B cell (primary cell): ENCODE measurements at regions not wholly inside any gene's neighbourhood (a gene's known extent, or its start where the extent isn't known, plus 50 kb on each side); places are given as distances from the start of the nearest gene placed in this dataset.

Source experiments
- ATAC-seq: fragments of 200-7000 bp; cut with Tn5 transposase; one replicate; pipeline ENCODE4 v1.10.0; 2021; ENCODE audit warnings: low read depth, mild to moderate bottlenecking, moderate number of reproducible peaks, moderate library complexity
- CTCF ChIA-PET: fragments of 350-600 bp; sonication (Branson Sonifier 250); formaldehyde crosslinking; loops from one replicate; lab custom pipeline; 2021; ENCODE audit warnings: antibody characterized with exemption, inconsistent platforms; lab: Charles Lee
- POLR2A ChIA-PET: fragments of 350-600 bp; sonication (Branson Sonifier 250); formaldehyde crosslinking; loops from one replicate; lab custom pipeline; 2021; ENCODE audit warnings: antibody characterized with exemption; lab: Charles Lee
- DNase-seq: peaks from one replicate; pipeline ENCODE4 v3.0.0; 2013
- H2AFZ ChIP-seq: 2 replicates; pipeline ENCODE4 v1.6.1; 2012; ENCODE audit warnings: mild to moderate bottlenecking, low read depth, low read length; ENCODE audit not compliant: insufficient read depth, poor library complexity, severe bottlenecking
- H3K27ac ChIP-seq, 2 donors: 1 replicate in 1 of 2; 2 replicates in 1 of 2; pipeline ENCODE4 v1.5.1; 2012 to 2013; ENCODE audit warnings: low read length in 2 of 2, mild to moderate bottlenecking in 2 of 2, moderate library complexity in 1 of 2
- H3K27me3 ChIP-seq, 4 experiments: fragments of 200-600 bp in 1 of 4; sonication (generic) in 1 of 4; replicated peaks in 1 of 4; 1 replicate in 2 of 4; 2 replicates in 2 of 4; pipeline versions ENCODE4 v1.6.1 to v1.7.0; 2013 to 2016; ENCODE audit warnings: low read length in 3 of 4, mild to moderate bottlenecking in 2 of 4, mixed read lengths in 1 of 4, moderate library complexity in 1 of 4; ENCODE audit not compliant: insufficient read depth in 4 of 4, control insufficient read depth in 3 of 4; ENCODE audit errors: control extremely low read depth in 1 of 4
- H3K36me3 ChIP-seq, 2 experiments: replicated peaks in 1 of 2; 1 replicate in 1 of 2; 2 replicates in 1 of 2; pipeline versions ENCODE4 v1.6.1 to v1.7.1; 2013; ENCODE audit warnings: low read length in 1 of 2; ENCODE audit not compliant: insufficient read depth in 2 of 2, control insufficient read depth in 1 of 2; ENCODE audit errors: control extremely low read depth in 1 of 2, extremely low read depth in 1 of 2
- H3K4me1 ChIP-seq, 2 donors: fragments of 200-600 bp in 1 of 2; sonication (generic) in 1 of 2; 1 replicate in 1 of 2; 2 replicates in 1 of 2; pipeline versions ENCODE4 v1.5.1 to v1.6.1; 2013 to 2017; ENCODE audit warnings: low read length in 2 of 2; ENCODE audit not compliant: control insufficient read depth in 2 of 2, insufficient read depth in 2 of 2
- H3K4me2 ChIP-seq: replicated peaks from 2 replicates; pipeline ENCODE3; 2012; ENCODE audit warnings: mild to moderate bottlenecking, low read depth, low read length; ENCODE audit not compliant: poor library complexity, severe bottlenecking
- H3K4me3 ChIP-seq, 5 experiments: fragments of 200-600 bp in 1 of 5; sonication (generic) in 1 of 5; 1 replicate in 3 of 5; 2 replicates in 2 of 5; pipeline versions ENCODE4 v1.5.1 to v1.7.0; 2011 to 2016; ENCODE audit warnings: low read length in 4 of 5, mild to moderate bottlenecking in 4 of 5, low read depth in 2 of 5, control low read depth in 1 of 5, moderate library complexity in 1 of 5; ENCODE audit not compliant: insufficient read depth in 1 of 5; ENCODE audit errors: control extremely low read depth in 1 of 5, extremely low read depth in 1 of 5
- H3K79me2 ChIP-seq: fragments of 200-600 bp; sonication (generic); one replicate; pipeline ENCODE4 v1.6.0; 2016; ENCODE audit warnings: low read length; ENCODE audit not compliant: control insufficient read depth, insufficient read depth
- H3K9ac ChIP-seq: fragments of 200-600 bp; sonication (generic); 2 replicates; pipeline ENCODE4 v1.6.1; 2017; ENCODE audit warnings: mild to moderate bottlenecking, low read length, moderate library complexity
- H3K9me3 ChIP-seq, 3 donors: one replicate each; pipeline versions ENCODE4 v1.6.1 to v1.7.1; 2013; ENCODE audit warnings: low read length in 2 of 3; ENCODE audit not compliant: control insufficient read depth in 2 of 3, insufficient read depth in 1 of 3; ENCODE audit errors: control extremely low read depth in 1 of 3
- H4K20me1 ChIP-seq: 2 replicates; pipeline ENCODE4 v1.6.0; 2012; ENCODE audit warnings: mild to moderate bottlenecking, low read length; ENCODE audit not compliant: insufficient read depth, control insufficient read depth, poor library complexity, severe bottlenecking
- H3K27ac Mint-ChIP-seq: one replicate; pipeline ENCODE4 v1.8.0; 2021; ENCODE audit warnings: mixed read lengths
- H3K27me3 Mint-ChIP-seq: one replicate; pipeline ENCODE4 v1.8.0; 2021; ENCODE audit warnings: mixed read lengths
- H3K4me1 Mint-ChIP-seq: one replicate; pipeline ENCODE4 v1.8.0; 2021; ENCODE audit warnings: mixed read lengths
- H3K4me3 Mint-ChIP-seq: one replicate; pipeline ENCODE4 v1.8.0; 2021; ENCODE audit warnings: mixed read lengths
- H3K9me3 Mint-ChIP-seq: one replicate; pipeline ENCODE4 v1.8.0; 2022; ENCODE audit warnings: mixed read lengths; ENCODE audit not compliant: insufficient read depth
- EZH2 ChIP-seq: IDR thresholded peaks from 2 replicates; pipeline ENCODE4 v1.6.1; 2012; ENCODE audit warnings: borderline replicate concordance, low read depth, mild to moderate bottlenecking, moderate library complexity, low read length; ENCODE audit not compliant: insufficient read depth, poor library complexity, severe bottlenecking
- WGBS: methylation state at CpG from one replicate; pipeline ENCODE4 v1.1.5; 2013; ENCODE audit warnings: missing lambda C conversion rate; ENCODE audit not compliant: insufficient coverage; 5-methylcytosine and 5-hydroxymethylcytosine counted together
- intact Hi-C: fragments of 100-400 bp; cut with micrococcal nuclease; formaldehyde crosslinking; loops from one replicate; pipeline ENCODE4 v1.10.0; 2022
- TF ChIP-seq, protein P1 (sequence below): fragments of 200-600 bp; IDR thresholded peaks from one replicate; pipeline ENCODE4 v1.8.0; 2022; ENCODE audit warnings: antibody characterized with exemption, mild to moderate bottlenecking

DNA sequence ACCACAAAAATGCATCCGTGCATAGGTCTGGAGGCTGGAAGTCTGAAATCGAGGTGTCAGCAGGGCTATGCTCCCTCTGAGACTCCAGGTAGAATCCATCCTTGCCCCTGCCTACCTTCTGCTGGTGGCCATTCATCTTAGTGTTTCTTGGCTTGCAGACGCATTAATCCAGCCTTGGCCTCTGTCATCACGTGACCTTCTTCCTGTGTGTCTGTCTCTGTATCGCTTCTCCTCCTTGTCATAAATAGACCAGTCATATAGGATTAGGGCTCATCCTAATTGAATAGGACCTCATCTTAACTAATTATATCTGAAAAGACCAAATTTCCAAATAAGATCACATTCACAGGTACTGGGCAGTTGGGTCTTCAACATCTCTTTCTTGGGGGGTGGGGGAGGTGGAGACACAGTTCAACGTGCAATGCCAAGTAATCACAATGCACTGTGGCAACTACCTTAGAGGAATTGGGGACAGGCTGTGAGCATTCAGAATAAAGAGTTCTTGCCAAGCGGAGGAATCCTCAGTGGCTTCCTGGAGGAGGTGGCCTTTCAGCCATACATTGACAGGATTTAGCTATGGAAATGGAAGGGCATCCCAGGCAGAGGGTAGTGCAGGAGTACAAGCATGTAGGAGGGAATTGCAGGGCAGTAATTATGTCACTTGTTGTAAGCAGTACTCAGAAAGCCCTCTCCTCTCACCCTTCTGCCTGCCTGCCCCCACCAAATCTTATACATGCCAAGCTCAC, 96.2 kb upstream of the SYT13 start:
- DNase-seq (no peak), ATAC-seq (no peak)
- no peaks in the 10 kb centered on the region for H4K20me1 ChIP-seq
- peaks cover 0 to 21% (median 2%) of the 10 kb centered on the region in 4 experiments for H3K27me3 ChIP-seq
- no peaks in the 10 kb centered on the region for H3K79me2 ChIP-seq
- H3K27ac ChIP-seq: no peak overlapping the region
- intact Hi-C loops: no loop called here
- POLR2A ChIA-PET: no interaction called here
- no peak overlapping the region for H3K4me2 ChIP-seq
- H3K27me3 Mint-ChIP-seq: peaks cover 40% of the 10 kb centered on the region
- H2AFZ ChIP-seq: no peak overlapping the region
- no peaks in the 10 kb centered on the region for H3K9me3 ChIP-seq
- no peak overlapping the region for H3K4me3 ChIP-seq
- H3K4me1 Mint-ChIP-seq: no peaks in the 10 kb centered on the region
- H3K36me3 ChIP-seq: no peaks in the 10 kb centered on the region
- CTCF ChIA-PET: no interaction called here
- TF ChIP-seq, protein P1, sequence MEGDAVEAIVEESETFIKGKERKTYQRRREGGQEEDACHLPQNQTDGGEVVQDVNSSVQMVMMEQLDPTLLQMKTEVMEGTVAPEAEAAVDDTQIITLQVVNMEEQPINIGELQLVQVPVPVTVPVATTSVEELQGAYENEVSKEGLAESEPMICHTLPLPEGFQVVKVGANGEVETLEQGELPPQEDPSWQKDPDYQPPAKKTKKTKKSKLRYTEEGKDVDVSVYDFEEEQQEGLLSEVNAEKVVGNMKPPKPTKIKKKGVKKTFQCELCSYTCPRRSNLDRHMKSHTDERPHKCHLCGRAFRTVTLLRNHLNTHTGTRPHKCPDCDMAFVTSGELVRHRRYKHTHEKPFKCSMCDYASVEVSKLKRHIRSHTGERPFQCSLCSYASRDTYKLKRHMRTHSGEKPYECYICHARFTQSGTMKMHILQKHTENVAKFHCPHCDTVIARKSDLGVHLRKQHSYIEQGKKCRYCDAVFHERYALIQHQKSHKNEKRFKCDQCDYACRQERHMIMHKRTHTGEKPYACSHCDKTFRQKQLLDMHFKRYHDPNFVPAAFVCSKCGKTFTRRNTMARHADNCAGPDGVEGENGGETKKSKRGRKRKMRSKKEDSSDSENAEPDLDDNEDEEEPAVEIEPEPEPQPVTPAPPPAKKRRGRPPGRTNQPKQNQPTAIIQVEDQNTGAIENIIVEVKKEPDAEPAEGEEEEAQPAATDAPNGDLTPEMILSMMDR: no peak
- no peak for TF ChIP-seq EZH2
- no peak overlapping the region for H3K9ac ChIP-seq
- no peak overlapping the region for H3K27ac Mint-ChIP-seq
- 74% methylated on average over 6 of the region's 7 CpGs for WGBS
- no peak overlapping the region for H3K4me3 Mint-ChIP-seq
- no peaks in the 10 kb centered on the region for H3K4me1 ChIP-seq
- H3K9me3 Mint-ChIP-seq: no peaks in the 10 kb centered on the region

DNA sequence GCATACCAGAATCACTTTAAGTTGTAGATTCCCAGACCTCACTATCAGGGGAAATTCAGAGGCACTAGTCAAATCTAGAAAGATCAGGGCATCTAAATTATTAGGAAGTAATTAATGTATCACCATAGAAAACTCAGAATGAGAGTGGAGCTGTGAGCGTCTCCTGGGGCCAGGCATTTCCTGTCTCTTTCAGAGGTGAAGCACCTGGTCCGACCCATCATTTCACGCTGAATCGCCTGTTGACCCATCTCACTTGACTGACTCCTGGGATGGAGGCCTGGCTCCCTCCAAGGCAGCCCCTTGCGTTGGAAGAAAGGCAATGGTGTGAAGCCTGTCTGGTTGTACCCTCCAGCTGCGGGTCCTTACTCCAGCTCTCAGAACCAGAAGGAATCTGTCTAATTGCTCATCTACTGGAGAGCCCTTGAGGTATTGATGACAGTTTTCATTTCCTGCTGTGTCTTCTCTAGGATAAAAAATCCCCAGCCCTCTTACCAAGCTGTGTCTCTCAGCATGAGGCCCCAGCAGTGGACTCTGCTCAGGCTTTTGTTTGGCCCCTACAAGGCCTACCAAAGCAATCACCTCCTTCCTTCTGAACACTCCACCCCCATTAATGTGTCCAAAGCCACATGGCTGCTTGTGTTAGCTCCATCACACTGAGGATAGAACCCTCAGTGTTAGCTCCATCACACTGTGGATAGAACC, 93.2 kb upstream of the SYT13 start:
- ChIA-PET CTCF (no interaction called here), POLR2A (no interaction called here)
- H3K27ac Mint-ChIP-seq: no peak overlapping the region
- WGBS: 78% methylated on average over 6 of the region's 6 CpGs
- H3K4me1 Mint-ChIP-seq: peaks cover 10% of the 10 kb centered on the region
- peaks cover 8 to 9% of the 10 kb centered on the region in 2 donors for H3K4me1 ChIP-seq
- DNase-seq: no peak
- no peaks in the 10 kb centered on the region for H3K79me2 ChIP-seq
- no peak overlapping the region for H3K4me3 ChIP-seq
- no peaks in the 10 kb centered on the region for H3K9me3 Mint-ChIP-seq
- H2AFZ ChIP-seq: no peak overlapping the region
- intact Hi-C loops: no loop called here
- no peaks in the 10 kb centered on the region for H3K36me3 ChIP-seq
- no peak overlapping the region for H3K4me2 ChIP-seq
- H3K9me3 ChIP-seq: no peaks in the 10 kb centered on the region
- peaks cover 0 to 20% (median 4%) of the 10 kb centered on the region in 4 experiments for H3K27me3 ChIP-seq
- no peak overlapping the region for H3K27ac ChIP-seq
- H3K27me3 Mint-ChIP-seq: peaks cover 41% of the 10 kb centered on the region
- no peaks in the 10 kb centered on the region for H4K20me1 ChIP-seq
- ATAC-seq: no peak
- TF ChIP-seq, protein P1: no peak
- TF ChIP-seq EZH2: no peak
- H3K4me3 Mint-ChIP-seq: no peak overlapping the region
- H3K9ac ChIP-seq: no peak overlapping the region
